ENCODE measurements at regions not wholly inside any gene's neighbourhood (a gene's known extent, or its start where the extent isn't known, plus 50 kb on each side); places are given as distances from the start of the nearest gene placed in this dataset.

GRCh38 chr5:57818397-57818796, 335.8 kb upstream of the ACTBL2 start:
- H3K4me3 ChIP-seq (ENCODE audit: low read depth, low read length, poor library complexity, severe bottlenecking) = no peak overlapping the region
- H3K27ac ChIP-seq (ENCODE audit: low read depth, low read length, poor library complexity, severe bottlenecking) = no peak overlapping the region
- H3K9ac ChIP-seq (ENCODE audit: low read length) = no peak overlapping the region
- no peak overlapping the region for H3K4me2 ChIP-seq (ENCODE audit: low read length)
- H3K4me1 ChIP-seq (ENCODE audit: insufficient read depth, low read length, severe bottlenecking) = no peaks in the 10 kb centered on the region
- H2AFZ ChIP-seq (ENCODE audit: low read length) = no peak overlapping the region
- H3K9me2 ChIP-seq (ENCODE audit: low read depth, low read length) = no peaks in the 10 kb centered on the region
- TF ChIP-seq EZH2 (IDR thresholded peaks at IDR 0.05; ENCODE audit: borderline replicate concordance, low read length) = no peak
- TF ChIP-seq, protein P1, sequence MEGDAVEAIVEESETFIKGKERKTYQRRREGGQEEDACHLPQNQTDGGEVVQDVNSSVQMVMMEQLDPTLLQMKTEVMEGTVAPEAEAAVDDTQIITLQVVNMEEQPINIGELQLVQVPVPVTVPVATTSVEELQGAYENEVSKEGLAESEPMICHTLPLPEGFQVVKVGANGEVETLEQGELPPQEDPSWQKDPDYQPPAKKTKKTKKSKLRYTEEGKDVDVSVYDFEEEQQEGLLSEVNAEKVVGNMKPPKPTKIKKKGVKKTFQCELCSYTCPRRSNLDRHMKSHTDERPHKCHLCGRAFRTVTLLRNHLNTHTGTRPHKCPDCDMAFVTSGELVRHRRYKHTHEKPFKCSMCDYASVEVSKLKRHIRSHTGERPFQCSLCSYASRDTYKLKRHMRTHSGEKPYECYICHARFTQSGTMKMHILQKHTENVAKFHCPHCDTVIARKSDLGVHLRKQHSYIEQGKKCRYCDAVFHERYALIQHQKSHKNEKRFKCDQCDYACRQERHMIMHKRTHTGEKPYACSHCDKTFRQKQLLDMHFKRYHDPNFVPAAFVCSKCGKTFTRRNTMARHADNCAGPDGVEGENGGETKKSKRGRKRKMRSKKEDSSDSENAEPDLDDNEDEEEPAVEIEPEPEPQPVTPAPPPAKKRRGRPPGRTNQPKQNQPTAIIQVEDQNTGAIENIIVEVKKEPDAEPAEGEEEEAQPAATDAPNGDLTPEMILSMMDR (IDR thresholded peaks at IDR 0.05; ENCODE audit: low read length) = no peak
- H3K9me3 ChIP-seq (ENCODE audit: low read length) = no peaks in the 10 kb centered on the region
- no peaks in the 10 kb centered on the region for H3F3A ChIP-seq (ENCODE audit: insufficient read depth, low read length)
- H3K36me3 ChIP-seq (ENCODE audit: insufficient read depth, low read length) = no peaks in the 10 kb centered on the region
- no peaks in the 10 kb centered on the region for H4K20me1 ChIP-seq (ENCODE audit: insufficient read depth, low read length)
- no peaks in the 10 kb centered on the region for H3K27me3 ChIP-seq (ENCODE audit: insufficient read depth, low read length)
- H3K79me2 ChIP-seq (ENCODE audit: insufficient read depth, low read length) = no peaks in the 10 kb centered on the region

GRCh38 chr5:57817924-57818323, 335.3 kb upstream of the ACTBL2 start:
- H2AFZ ChIP-seq (ENCODE audit: low read length) = no peak overlapping the region
- no peaks in the 10 kb centered on the region for H4K20me1 ChIP-seq (ENCODE audit: insufficient read depth, low read length)
- no peak for TF ChIP-seq EZH2 (IDR thresholded peaks at IDR 0.05; ENCODE audit: borderline replicate concordance, low read length)
- TF ChIP-seq, protein P1 (IDR thresholded peaks at IDR 0.05; ENCODE audit: low read length) = no peak
- no peak overlapping the region for H3K4me2 ChIP-seq (ENCODE audit: low read length)
- H3K4me3 ChIP-seq (ENCODE audit: low read depth, low read length, poor library complexity, severe bottlenecking) = no peak overlapping the region
- H3K27ac ChIP-seq (ENCODE audit: low read depth, low read length, poor library complexity, severe bottlenecking) = no peak overlapping the region
- no peaks in the 10 kb centered on the region for H3K9me3 ChIP-seq (ENCODE audit: low read length)
- H3K27me3 ChIP-seq (ENCODE audit: insufficient read depth, low read length) = no peaks in the 10 kb centered on the region
- H3K36me3 ChIP-seq (ENCODE audit: insufficient read depth, low read length) = no peaks in the 10 kb centered on the region
- no peaks in the 10 kb centered on the region for H3K4me1 ChIP-seq (ENCODE audit: insufficient read depth, low read length, severe bottlenecking)
- no peaks in the 10 kb centered on the region for H3F3A ChIP-seq (ENCODE audit: insufficient read depth, low read length)
- no peaks in the 10 kb centered on the region for H3K79me2 ChIP-seq (ENCODE audit: insufficient read depth, low read length)
- H3K9ac ChIP-seq (ENCODE audit: low read length) = no peak overlapping the region
- no peaks in the 10 kb centered on the region for H3K9me2 ChIP-seq (ENCODE audit: low read depth, low read length)

DNA sequence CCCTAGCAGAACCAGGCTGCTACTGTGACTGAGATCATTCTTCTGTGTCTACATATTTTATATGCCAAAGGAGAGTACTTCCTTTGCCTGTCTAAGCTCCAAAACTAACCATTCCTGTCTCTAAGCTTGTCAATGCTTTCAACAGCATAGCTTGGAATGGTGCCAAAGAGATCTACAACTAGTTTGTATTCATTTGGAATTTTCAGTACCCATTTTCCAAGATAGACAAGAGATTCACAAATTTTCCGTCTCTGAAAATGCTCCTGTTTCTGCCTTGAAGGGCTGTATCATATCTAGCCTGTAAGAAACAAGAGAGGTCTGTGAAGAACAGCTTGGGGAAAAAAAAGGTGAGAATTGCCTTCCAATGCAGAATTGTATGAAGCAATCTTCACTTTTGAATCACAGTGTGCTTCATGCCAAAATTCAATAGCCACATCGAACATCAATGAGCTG, 334.4 kb upstream of the ACTBL2 start:
- H3K9me2 ChIP-seq (ENCODE audit: low read depth, low read length) = no peaks in the 10 kb centered on the region
- H3K9ac ChIP-seq (ENCODE audit: low read length) = no peak overlapping the region
- no peaks in the 10 kb centered on the region for H4K20me1 ChIP-seq (ENCODE audit: insufficient read depth, low read length)
- no peaks in the 10 kb centered on the region for H3K4me1 ChIP-seq (ENCODE audit: insufficient read depth, low read length, severe bottlenecking)
- no peak overlapping the region for H3K27ac ChIP-seq (ENCODE audit: low read depth, low read length, poor library complexity, severe bottlenecking)
- H3K36me3 ChIP-seq (ENCODE audit: insufficient read depth, low read length) = no peaks in the 10 kb centered on the region
- no peak overlapping the region for H2AFZ ChIP-seq (ENCODE audit: low read length)
- H3K79me2 ChIP-seq (ENCODE audit: insufficient read depth, low read length) = no peaks in the 10 kb centered on the region
- H3K4me3 ChIP-seq (ENCODE audit: low read depth, low read length, poor library complexity, severe bottlenecking) = no peak overlapping the region
- TF ChIP-seq EZH2 (IDR thresholded peaks at IDR 0.05; ENCODE audit: borderline replicate concordance, low read length) = no peak
- no peaks in the 10 kb centered on the region for H3F3A ChIP-seq (ENCODE audit: insufficient read depth, low read length)
- no peaks in the 10 kb centered on the region for H3K9me3 ChIP-seq (ENCODE audit: low read length)
- H3K27me3 ChIP-seq (ENCODE audit: insufficient read depth, low read length) = no peaks in the 10 kb centered on the region
- H3K4me2 ChIP-seq (ENCODE audit: low read length) = no peak overlapping the region

DNA sequence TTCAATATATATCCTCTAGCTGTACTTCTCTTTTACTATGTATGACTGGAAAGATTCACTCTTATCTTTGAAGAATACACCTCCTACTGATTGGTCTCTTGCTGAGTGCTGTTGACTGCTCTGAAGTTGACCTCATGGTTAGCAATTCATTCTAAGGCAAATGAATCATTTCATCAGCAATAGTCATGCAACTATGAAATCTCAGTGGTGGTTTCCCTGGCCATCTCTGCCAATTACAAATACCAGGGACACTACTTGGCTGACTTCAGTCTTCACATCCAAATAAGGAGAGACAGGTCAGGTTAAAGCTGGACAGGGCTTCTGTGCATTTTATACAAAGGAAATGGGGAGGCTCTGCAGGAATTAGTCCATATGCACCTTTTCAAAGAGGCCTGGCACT, 333.5 kb upstream of the ACTBL2 start:
- Histone ChIP-seq H3F3A (ENCODE audit: insufficient read depth, low read length) (no peaks in the 10 kb centered on the region), H2AFZ (ENCODE audit: low read length) (no peak overlapping the region), H3K36me3 (ENCODE audit: insufficient read depth, low read length) (no peaks in the 10 kb centered on the region), H3K4me2 (ENCODE audit: low read length) (no peak overlapping the region), H3K4me3 (ENCODE audit: low read depth, low read length, poor library complexity, severe bottlenecking) (no peak overlapping the region), H4K20me1 (ENCODE audit: insufficient read depth, low read length) (no peaks in the 10 kb centered on the region), H3K9me2 (ENCODE audit: low read depth, low read length) (no peaks in the 10 kb centered on the region), H3K9me3 (ENCODE audit: low read length) (no peaks in the 10 kb centered on the region), H3K27me3 (ENCODE audit: insufficient read depth, low read length) (no peaks in the 10 kb centered on the region), H3K9ac (ENCODE audit: low read length) (no peak overlapping the region), H3K27ac (ENCODE audit: low read depth, low read length, poor library complexity, severe bottlenecking) (no peak overlapping the region), H3K4me1 (ENCODE audit: insufficient read depth, low read length, severe bottlenecking) (no peaks in the 10 kb centered on the region), H3K79me2 (ENCODE audit: insufficient read depth, low read length) (no peaks in the 10 kb centered on the region)
- TF ChIP-seq EZH2 (IDR thresholded peaks at IDR 0.05; ENCODE audit: borderline replicate concordance, low read length) = no peak
- TF ChIP-seq, protein P1 (IDR thresholded peaks at IDR 0.05; ENCODE audit: low read length) = no peak
